ENCODE measurements at regions not wholly inside any gene's neighbourhood (a gene's known extent, or its start where the extent isn't known, plus 50 kb on each side); places are given as distances from the start of the nearest gene placed in this dataset.

GRCh38 chr9:13597004-13597403 lies 317.5 kb upstream of the MPDZ start:
- Histone ChIP-seq H3K9me3 (no peaks in the 10 kb centered on the region), H3K4me3 (no peak overlapping the region), H3K36me3 (no peaks in the 10 kb centered on the region), H3K4me1 (no peaks in the 10 kb centered on the region), H3K27ac (no peak overlapping the region), H3K27me3 (no peaks in the 10 kb centered on the region)
- 59 to 83% methylated on average over 2 of the region's 2 CpGs for WGBS, 2 donors (ENCODE audit: low coverage in 1 of 2)
- TF ChIP-seq EP300 (IDR thresholded peaks at IDR 0.05) (no peak), CTCF (IDR thresholded peaks at IDR 0.05) (no peak), POLR2A (IDR thresholded peaks at IDR 0.05) (no peak), POLR2AphosphoS5 (IDR thresholded peaks at IDR 0.05) (no peak)
- no peak for ATAC-seq

- Histone ChIP-seq H3K4me3 (no peak overlapping the region), H3K27ac (no peak overlapping the region), H3K4me1 (no peaks in the 10 kb centered on the region), H3K9me3 (no peaks in the 10 kb centered on the region), H3K27me3 (no peaks in the 10 kb centered on the region), H3K36me3 (no peaks in the 10 kb centered on the region)
- no peak for ATAC-seq
- WGBS, 2 donors (ENCODE audit: low coverage in 1 of 2): 92% methylated on average over 4 of the region's 4 CpGs; no CpG with 5 or more reads in 1 of the 2 donors
- TF ChIP-seq EP300 (IDR thresholded peaks at IDR 0.05) (no peak), POLR2AphosphoS5 (IDR thresholded peaks at IDR 0.05) (no peak), CTCF (IDR thresholded peaks at IDR 0.05) (no peak), POLR2A (IDR thresholded peaks at IDR 0.05) (no peak)
Measured at GRCh38 chr9:13596383-13596970, 317.0 kb upstream of the MPDZ start.

GRCh38 chr9:13590996-13591395 lies 311.5 kb upstream of the MPDZ start:
- Histone ChIP-seq H3K4me1 (peaks cover 2 to 29% (median 9%) of the 10 kb centered on the region in 3 donors), H3K27me3 (no peaks in the 10 kb centered on the region), H3K4me3 (no peak overlapping the region), H3K9me3 (no peaks in the 10 kb centered on the region), H3K27ac (no peak overlapping the region), H3K36me3 (no peaks in the 10 kb centered on the region)
- no peak for ATAC-seq
- 24 to 43% methylated on average over 1 of the region's 1 CpG for WGBS, 2 donors (ENCODE audit: low coverage in 1 of 2)
- TF ChIP-seq POLR2A (IDR thresholded peaks at IDR 0.05): no peak
- TF ChIP-seq EP300 (IDR thresholded peaks at IDR 0.05): no peak
- TF ChIP-seq POLR2AphosphoS5 (IDR thresholded peaks at IDR 0.05): no peak
- TF ChIP-seq CTCF (IDR thresholded peaks at IDR 0.05): no peak

- Histone ChIP-seq H3K9me3 (no peaks in the 10 kb centered on the region), H3K4me3 (no peak overlapping the region), H3K27ac (no peak overlapping the region), H3K36me3 (no peaks in the 10 kb centered on the region), H3K4me1 (peaks cover 2 to 30% (median 9%) of the 10 kb centered on the region in 3 donors), H3K27me3 (no peaks in the 10 kb centered on the region)
- WGBS, 2 donors (ENCODE audit: low coverage in 1 of 2): 74 to 86% methylated on average over 2 of the region's 2 CpGs
- TF ChIP-seq POLR2A (IDR thresholded peaks at IDR 0.05) (no peak), CTCF (IDR thresholded peaks at IDR 0.05) (no peak), POLR2AphosphoS5 (IDR thresholded peaks at IDR 0.05) (no peak), EP300 (IDR thresholded peaks at IDR 0.05) (no peak)
- ATAC-seq: no peak
Measured at GRCh38 chr9:13589034-13589737, 309.7 kb upstream of the MPDZ start.

Measured in gastroesophageal sphincter (tissue), 4 donors.